HepG2 (cell line): ENCODE measurements at regions not wholly inside any gene's neighbourhood (a gene's known extent, or its start where the extent isn't known, plus 50 kb on each side); places are given as distances from the start of the nearest gene placed in this dataset.

ENCODE experiments used
- ATAC-seq: fragments of 200-7000 bp; cut with Tn5 transposase; 3 replicates; pipeline ENCODE4 v1.9.1; 2020; ENCODE audit warnings: mild to moderate bottlenecking, moderate library complexity
- BruUV-seq: library from RNA; stranded (reverse); fragments of 400-500 nt; replicated peaks from 2 replicates; lab custom pipeline; 2021; lab: Mats Ljungman, UMichigan
- CTCF ChIA-PET: fragments of 300-600 bp; formaldehyde crosslinking; extraction: SDS; loops from one replicate; lab custom pipeline; 2021; ENCODE audit warnings: low total read pairs, inconsistent platforms, low intra/inter-chr PET ratio; lab: Yijun Ruan, JAX
- POLR2A ChIA-PET: fragments of 350-600 bp; sonication (Branson Sonifier 250); formaldehyde crosslinking; loops from one replicate; lab custom pipeline; 2020; ENCODE audit warnings: antibody characterized with exemption, inconsistent platforms; lab: Yijun Ruan, JAX
- DNase-seq: peaks from one replicate; pipeline ENCODE4 v3.0.0-alpha.2; 2015; ENCODE audit warnings: low spot score
- FAIRE-seq: peaks from 3 replicates; lab custom pipeline; 2011; peaks lifted over from hg19 to GRCh38; lab: Jason Lieb, UNC
- H2AFZ ChIP-seq: one replicate; pipeline ENCODE4 v1.6.1; 2011; ENCODE audit warnings: low read length, inconsistent platforms
- H3K27ac ChIP-seq: fragments of 300-600 bp; 3 replicates; pipeline ENCODE4 v1.8.0; 2011; ENCODE audit warnings: mixed run types, mild to moderate bottlenecking, mixed read lengths, low read length, inconsistent platforms; ENCODE audit not compliant: insufficient read depth; ENCODE audit errors: extremely low read length
- H3K27me3 ChIP-seq, 2 experiments: fragments of 200-600 bp in 1 of 2; 2 replicates in 1 of 2; 3 replicates in 1 of 2; pipeline versions ENCODE4 v1.6.0 to v1.8.0; 2011; ENCODE audit warnings: low read length in 2 of 2, mild to moderate bottlenecking in 2 of 2, moderate library complexity in 2 of 2, inconsistent platforms in 1 of 2; ENCODE audit not compliant: insufficient read depth in 2 of 2, control insufficient read depth in 1 of 2
- H3K36me3 ChIP-seq, 2 experiments: fragments of 200-600 bp in 1 of 2; replicated peaks in 1 of 2; 2 replicates in 1 of 2; 3 replicates in 1 of 2; pipeline versions ENCODE4 v1.5.1 to v1.8.0; 2011; ENCODE audit warnings: low read length in 2 of 2, inconsistent platforms in 1 of 2; ENCODE audit not compliant: insufficient read depth in 2 of 2, control insufficient read depth in 1 of 2
- H3K4me1 ChIP-seq: 2 replicates; pipeline ENCODE4 v1.5.1; 2012; ENCODE audit warnings: low read length, inconsistent platforms; ENCODE audit not compliant: insufficient read depth
- H3K4me2 ChIP-seq: 2 replicates; pipeline ENCODE4 v1.6.0; 2011; ENCODE audit warnings: low read depth, low read length, inconsistent platforms
- H3K4me3 ChIP-seq, 3 experiments: fragments of 200-600 bp in 1 of 3; sonication (generic), shearing (Covaris generic) in 1 of 3; replicated peaks in 1 of 3; 2 replicates each; pipeline ENCODE4 v1.5.1; 2011 to 2016; ENCODE audit warnings: low read length in 3 of 3, inconsistent platforms in 2 of 3, low read depth in 2 of 3, mild to moderate bottlenecking in 2 of 3, control low read depth in 1 of 3, mixed read lengths in 1 of 3; ENCODE audit not compliant: insufficient read depth in 1 of 3
- H3K79me2 ChIP-seq: one replicate; pipeline ENCODE4 v1.6.1; 2011; ENCODE audit warnings: low read length, inconsistent platforms; ENCODE audit not compliant: insufficient read depth
- H3K9ac ChIP-seq: 2 replicates; pipeline ENCODE4 v1.6.0; 2011; ENCODE audit warnings: mild to moderate bottlenecking, low read depth, low read length, inconsistent platforms; ENCODE audit not compliant: insufficient read depth
- H3K9me3 ChIP-seq: 2 replicates; pipeline ENCODE4 v1.5.1; 2012; ENCODE audit warnings: mild to moderate bottlenecking, low read length
- H4K20me1 ChIP-seq: 2 replicates; pipeline ENCODE4 v1.6.0; 2011; ENCODE audit warnings: inconsistent platforms, mild to moderate bottlenecking, low read length, moderate library complexity; ENCODE audit not compliant: insufficient read depth
- ELF1 ChIP-seq: sonication (generic); formaldehyde crosslinking; IDR thresholded peaks from 2 replicates; pipeline ENCODE4 v1.4.0; 2020; ENCODE audit warnings: missing genetic modification reagents
- NAIF1 ChIP-seq: sonication (generic); formaldehyde crosslinking; IDR thresholded peaks from 2 replicates; pipeline ENCODE4 v1.5.0; 2020; ENCODE audit warnings: mild to moderate bottlenecking, missing genetic modification reagents, borderline replicate concordance
- NRL ChIP-seq: sonication (generic); formaldehyde crosslinking; IDR thresholded peaks from 2 replicates; pipeline ENCODE4 v1.5.0; 2020; ENCODE audit warnings: missing genetic modification reagents, mild to moderate bottlenecking, moderate library complexity, borderline replicate concordance
- SNRNP70 ChIP-seq: fragments of 200-400 bp; formaldehyde crosslinking; IDR thresholded peaks from 2 replicates; pipeline ENCODE4 v1.6.1; 2017; ENCODE audit warnings: mild to moderate bottlenecking, low read depth, low read length, moderate library complexity
- TCF7 ChIP-seq: sonication (generic); IDR thresholded peaks from 2 replicates; pipeline ENCODE4 v1.6.1; 2016; ENCODE audit warnings: antibody characterized with exemption, low read depth
- ZNF34 ChIP-seq: sonication (generic); formaldehyde crosslinking; IDR thresholded peaks from 2 replicates; pipeline ENCODE4 v1.4.0; 2020; ENCODE audit warnings: mild to moderate bottlenecking, missing genetic modification reagents, borderline replicate concordance
- ZNF383 ChIP-seq: sonication (generic); formaldehyde crosslinking; IDR thresholded peaks from 2 replicates; pipeline ENCODE4 v1.4.0; 2020; ENCODE audit warnings: missing genetic modification reagents, mild to moderate bottlenecking, borderline replicate concordance
- ZNF512B ChIP-seq: sonication (generic); formaldehyde crosslinking; IDR thresholded peaks from 2 replicates; pipeline ENCODE4 v1.5.1; 2020; ENCODE audit warnings: missing genetic modification reagents, mild to moderate bottlenecking, borderline replicate concordance
- in situ Hi-C: cut with HindIII; loops from 2 replicates; pipeline ENCODE4 v1.10.0; 2017; ENCODE audit warnings: low pct_unique_long_range_greater_than_20kb; ENCODE audit not compliant: extremely low pct_ligation_motif_present
- intact Hi-C: fragments of 100-400 bp; cut with micrococcal nuclease; formaldehyde crosslinking; loops from one replicate; pipeline ENCODE4 v1.10.0; 2022; ENCODE audit not compliant: unreplicated experiment
- TF ChIP-seq, protein P1 (sequence below): sonication (generic); formaldehyde crosslinking; IDR thresholded peaks from 2 replicates; pipeline ENCODE4 v1.4.0; 2020; ENCODE audit warnings: missing genetic modification reagents, mild to moderate bottlenecking, borderline replicate concordance
- TF ChIP-seq, protein P2 (sequence below): sonication (generic); formaldehyde crosslinking; IDR thresholded peaks from 2 replicates; pipeline ENCODE4 v1.5.1; 2020; ENCODE audit warnings: missing genetic modification reagents, mild to moderate bottlenecking, borderline replicate concordance

- ChIA-PET POLR2A (no interaction called here), CTCF (no interaction called here)
- ATAC-seq (no peak), FAIRE-seq (no peak), DNase-seq (no peak)
- in situ Hi-C loops: no loop called here
- TF ChIP-seq TCF7 (no peak), ZNF383 (CRISPR knock-in tag) (no peak), NRL (CRISPR knock-in tag) (no peak), ZNF34 (CRISPR knock-in tag) (no peak)
- TF ChIP-seq, protein P1, sequence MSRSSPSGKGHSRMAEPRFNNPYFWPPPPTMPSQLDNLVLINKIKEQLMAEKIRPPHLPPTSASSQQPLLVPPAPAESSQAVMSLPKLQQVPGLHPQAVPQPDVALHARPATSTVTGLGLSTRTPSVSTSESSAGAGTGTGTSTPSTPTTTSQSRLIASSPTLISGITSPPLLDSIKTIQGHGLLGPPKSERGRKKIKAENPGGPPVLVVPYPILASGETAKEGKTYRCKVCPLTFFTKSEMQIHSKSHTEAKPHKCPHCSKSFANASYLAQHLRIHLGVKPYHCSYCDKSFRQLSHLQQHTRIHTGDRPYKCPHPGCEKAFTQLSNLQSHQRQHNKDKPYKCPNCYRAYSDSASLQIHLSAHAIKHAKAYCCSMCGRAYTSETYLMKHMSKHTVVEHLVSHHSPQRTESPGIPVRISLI (CRISPR knock-in tag): no peak
- H3K9me3 ChIP-seq: no peaks in the 10 kb centered on the region; the same call in 1 of the 2 replicates
- H3K27ac ChIP-seq: no peak overlapping the region
- H2AFZ ChIP-seq: no peak overlapping the region
- no peaks in the 10 kb centered on the region for H3K79me2 ChIP-seq
- H3K9ac ChIP-seq: no peak overlapping the region
- no peaks in the 10 kb centered on the region for H4K20me1 ChIP-seq
- no peaks in the 10 kb centered on the region for H3K4me1 ChIP-seq
- H3K36me3 ChIP-seq: no peaks in the 10 kb centered on the region
- H3K4me3 ChIP-seq: no peak overlapping the region
- no TSS peak for BruUV-seq
- no peaks in the 10 kb centered on the region for H3K27me3 ChIP-seq
- H3K4me2 ChIP-seq: no peak overlapping the region
- intact Hi-C loops: no loop called here
Observed at GRCh38 chr13:82698941-82699340, 1183.3 kb downstream of the SLITRK1 start.

DNA sequence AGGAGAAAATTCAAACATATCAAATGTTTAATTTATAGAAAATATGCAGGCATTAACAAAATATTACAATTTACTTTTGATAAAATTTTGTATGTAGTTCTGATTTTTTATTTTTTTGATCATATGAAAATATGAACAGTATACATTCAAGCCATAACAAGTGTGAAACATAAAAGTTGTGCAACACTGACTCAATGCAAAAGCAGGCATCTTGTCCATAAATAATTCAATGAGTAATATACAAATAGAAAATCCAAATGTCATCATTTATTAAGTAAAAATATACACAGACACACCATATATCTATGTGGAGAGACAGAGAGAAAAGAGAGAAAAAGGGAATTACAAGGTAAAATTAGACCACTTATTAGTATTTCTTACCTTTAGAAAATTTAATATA, 1183.9 kb downstream of the SLITRK1 start:
- Histone ChIP-seq H3K9me3 (no peaks in the 10 kb centered on the region), H2AFZ (no peak overlapping the region), H3K4me2 (no peak overlapping the region), H3K36me3 (no peaks in the 10 kb centered on the region), H4K20me1 (no peaks in the 10 kb centered on the region), H3K27me3 (no peaks in the 10 kb centered on the region), H3K4me1 (no peaks in the 10 kb centered on the region), H3K79me2 (no peaks in the 10 kb centered on the region), H3K4me3 (no peak overlapping the region), H3K9ac (no peak overlapping the region), H3K27ac (no peak overlapping the region)
- TF ChIP-seq NAIF1 (CRISPR knock-in tag): no peak
- no peak for TF ChIP-seq SNRNP70
- no peak for TF ChIP-seq ZNF512B
- TF ChIP-seq, protein P2, sequence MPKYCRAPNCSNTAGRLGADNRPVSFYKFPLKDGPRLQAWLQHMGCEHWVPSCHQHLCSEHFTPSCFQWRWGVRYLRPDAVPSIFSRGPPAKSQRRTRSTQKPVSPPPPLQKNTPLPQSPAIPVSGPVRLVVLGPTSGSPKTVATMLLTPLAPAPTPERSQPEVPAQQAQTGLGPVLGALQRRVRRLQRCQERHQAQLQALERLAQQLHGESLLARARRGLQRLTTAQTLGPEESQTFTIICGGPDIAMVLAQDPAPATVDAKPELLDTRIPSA (CRISPR knock-in tag): no peak
- no peak for TF ChIP-seq ELF1
- no peak for ATAC-seq
- no TSS peak for BruUV-seq
- intact Hi-C loops: no loop called here
- in situ Hi-C loops: no loop called here
- FAIRE-seq: no peak
- POLR2A ChIA-PET: no interaction called here
- CTCF ChIA-PET: no interaction called here
- DNase-seq: no peak
